HG02588 (cell line): ENCODE measurements at regions not wholly inside any gene's neighbourhood (a gene's known extent, or its start where the extent isn't known, plus 50 kb on each side); places are given as distances from the start of the nearest gene placed in this dataset.

Experiments used
- ATAC-seq: cut with Tn5 transposase; IDR thresholded peaks from one replicate; pipeline ENCODE4 v1.9.1; 2021; ENCODE audit warnings: mild to moderate bottlenecking, moderate library complexity; ENCODE audit not compliant: unreplicated experiment

GRCh38 chr1:232221802-232222499 is 408.0 kb downstream of the SIPA1L2 start:
- ATAC-seq = no peak

- no peak for ATAC-seq
Measured at GRCh38 chr1:232218955-232219865, 410.7 kb downstream of the SIPA1L2 start.

- ATAC-seq = no peak
Measured at GRCh38 chr1:232213928-232214327, 416.0 kb downstream of the SIPA1L2 start.

GRCh38 chr1:232212253-232212652 is 417.7 kb downstream of the SIPA1L2 start:
- ATAC-seq = no peak

GRCh38 chr1:232211149-232211548 is 418.8 kb downstream of the SIPA1L2 start:
- no peak for ATAC-seq

GRCh38 chr1:232209357-232209756 is 420.6 kb downstream of the SIPA1L2 start:
- ATAC-seq = no peak

GRCh38 chr1:232207073-232207866 is 422.7 kb downstream of the SIPA1L2 start:
- no peak for ATAC-seq

GRCh38 chr1:232204269-232204668 is 425.7 kb downstream of the SIPA1L2 start:
- no peak for ATAC-seq

- no peak for ATAC-seq
Measured at GRCh38 chr1:232201024-232201423, 428.9 kb downstream of the SIPA1L2 start.

GRCh38 chr1:232196042-232196441 is 433.9 kb downstream of the SIPA1L2 start:
- no peak for ATAC-seq

GRCh38 chr1:232194424-232194823 is 435.5 kb downstream of the SIPA1L2 start:
- no peak for ATAC-seq

GRCh38 chr1:232193451-232193783 is 436.5 kb downstream of the SIPA1L2 start:
- no peak for ATAC-seq

GRCh38 chr1:232192781-232193450 is 437.0 kb downstream of the SIPA1L2 start:
- ATAC-seq = no peak

GRCh38 chr1:232191560-232191959 is 438.4 kb downstream of the SIPA1L2 start:
- no peak for ATAC-seq

GRCh38 chr1:232188318-232188717 is 441.6 kb downstream of the SIPA1L2 start:
- ATAC-seq = no peak

GRCh38 chr1:232186931-232187330 is 443.0 kb downstream of the SIPA1L2 start:
- no peak for ATAC-seq

GRCh38 chr1:232184561-232185530 is 445.1 kb downstream of the SIPA1L2 start:
- no peak for ATAC-seq

- ATAC-seq = no peak
Measured at GRCh38 chr1:232183802-232184201, 446.1 kb downstream of the SIPA1L2 start.

GRCh38 chr1:232183266-232183800 is 446.6 kb downstream of the SIPA1L2 start:
- ATAC-seq = no peak
